Stimulated activated CD4-positive, alpha-beta T cell treated with anti-CD3 and anti-CD28 coated beads, Interleukin-12 subunit alpha, Interleukin-12 subunit beta, amount 100 ng/mL, for 48 hours (primary cell): ENCODE measurements at regions not wholly inside any gene's neighbourhood (a gene's known extent, or its start where the extent isn't known, plus 50 kb on each side); places are given as distances from the start of the nearest gene placed in this dataset.

Source experiments
- DNase-seq, 3 donors: peaks; one replicate each; pipeline ENCODE4 v3.0.0-alpha.2; 2020; ENCODE audit warnings: low read depth in 2 of 3, low spot score in 1 of 3

DNA sequence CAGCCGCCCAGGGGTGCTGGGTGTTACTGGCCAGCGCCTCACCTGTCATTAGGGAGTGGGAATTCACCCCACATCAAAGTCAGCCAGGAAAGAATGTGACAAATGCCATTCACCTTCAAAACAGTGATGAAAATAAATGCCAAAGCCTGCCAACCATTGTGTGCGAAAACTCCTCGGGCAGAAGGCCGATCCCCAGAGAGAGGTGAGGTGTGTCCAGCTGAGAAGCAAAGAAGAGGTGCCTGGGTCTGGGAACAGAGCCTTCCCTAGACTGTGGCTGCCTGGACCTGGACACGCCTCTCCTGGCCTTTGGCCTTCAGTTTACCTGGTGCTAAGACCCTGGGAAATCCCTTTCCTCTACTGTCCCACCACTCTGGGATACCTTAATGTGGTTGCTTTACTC is 142.7 kb downstream of the CYP26B1 start:
- DNase-seq: no peak

DNA sequence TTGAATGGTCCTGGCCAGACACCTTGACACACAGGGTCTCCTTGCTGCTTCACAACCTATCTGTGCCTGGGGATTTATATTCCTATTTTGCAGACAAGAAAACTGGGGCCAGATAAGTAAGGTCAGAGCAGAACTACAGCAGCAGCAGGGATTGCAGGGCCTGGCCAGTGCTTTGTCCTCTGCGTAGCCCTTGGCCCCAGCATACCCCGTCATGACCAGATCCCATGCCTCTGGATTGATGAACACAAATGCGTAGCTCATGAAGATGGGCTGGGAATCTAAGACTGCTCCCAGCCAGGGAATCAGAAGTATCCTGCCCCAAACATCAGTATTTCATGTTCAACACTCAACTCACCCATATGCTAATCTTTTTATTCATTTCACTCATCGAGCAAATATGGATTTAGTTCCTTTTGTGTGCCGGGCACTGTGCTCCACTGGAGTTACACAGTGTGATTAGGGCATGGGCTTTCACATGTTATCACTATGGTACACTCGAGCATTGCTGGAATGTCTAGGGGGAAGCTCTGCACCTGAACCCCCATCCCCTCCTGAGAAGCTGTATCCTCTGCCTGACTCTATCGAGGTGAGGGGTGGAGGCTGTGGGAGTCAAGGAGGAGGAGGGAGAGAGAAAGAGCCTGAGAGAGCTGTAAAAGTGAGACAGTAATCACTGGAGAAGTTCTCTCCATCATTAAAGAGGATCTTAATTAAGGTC is 143.3 kb downstream of the CYP26B1 start:
- no peak for DNase-seq

DNA sequence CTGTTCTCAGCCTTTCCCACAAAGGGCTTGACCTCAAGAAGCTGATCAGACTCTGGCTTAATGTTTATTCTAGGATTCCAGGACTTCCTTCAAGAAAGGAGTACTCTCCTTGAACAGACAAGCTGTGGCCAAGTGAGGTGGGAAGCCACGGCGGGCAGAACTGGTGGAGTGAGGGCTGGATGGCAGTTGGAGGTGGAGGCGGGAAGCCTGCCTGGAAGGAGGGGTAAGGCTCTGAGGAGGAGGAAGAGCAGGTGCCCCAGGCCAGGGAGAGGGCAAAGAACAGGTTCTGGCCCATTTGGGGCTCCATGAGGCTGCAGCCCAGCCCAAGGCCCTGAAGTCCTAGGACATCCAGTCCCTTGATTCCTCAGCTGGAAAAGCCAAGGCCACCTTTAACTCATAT is 143.9 kb downstream of the CYP26B1 start:
- no peak for DNase-seq

DNA sequence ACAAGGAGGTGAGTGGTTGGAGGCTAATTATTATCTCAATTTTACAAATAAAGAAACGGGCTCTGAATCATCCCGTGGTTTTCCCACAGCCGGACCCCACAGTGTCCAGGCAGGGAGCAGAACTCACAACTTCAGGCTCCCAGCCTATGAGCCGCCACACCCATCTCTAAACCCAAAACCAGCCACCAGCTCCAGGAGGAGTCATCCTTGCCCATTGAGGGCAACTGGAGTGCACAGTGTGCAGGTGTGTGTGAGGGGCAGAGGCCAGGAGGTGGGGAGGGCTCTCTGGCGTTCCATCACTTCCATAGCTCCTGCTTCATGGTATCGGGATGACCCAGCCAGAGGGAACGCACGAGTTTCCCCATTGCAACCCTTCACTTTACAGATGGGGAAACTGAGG is 144.5 kb downstream of the CYP26B1 start:
- no peak for DNase-seq

DNA sequence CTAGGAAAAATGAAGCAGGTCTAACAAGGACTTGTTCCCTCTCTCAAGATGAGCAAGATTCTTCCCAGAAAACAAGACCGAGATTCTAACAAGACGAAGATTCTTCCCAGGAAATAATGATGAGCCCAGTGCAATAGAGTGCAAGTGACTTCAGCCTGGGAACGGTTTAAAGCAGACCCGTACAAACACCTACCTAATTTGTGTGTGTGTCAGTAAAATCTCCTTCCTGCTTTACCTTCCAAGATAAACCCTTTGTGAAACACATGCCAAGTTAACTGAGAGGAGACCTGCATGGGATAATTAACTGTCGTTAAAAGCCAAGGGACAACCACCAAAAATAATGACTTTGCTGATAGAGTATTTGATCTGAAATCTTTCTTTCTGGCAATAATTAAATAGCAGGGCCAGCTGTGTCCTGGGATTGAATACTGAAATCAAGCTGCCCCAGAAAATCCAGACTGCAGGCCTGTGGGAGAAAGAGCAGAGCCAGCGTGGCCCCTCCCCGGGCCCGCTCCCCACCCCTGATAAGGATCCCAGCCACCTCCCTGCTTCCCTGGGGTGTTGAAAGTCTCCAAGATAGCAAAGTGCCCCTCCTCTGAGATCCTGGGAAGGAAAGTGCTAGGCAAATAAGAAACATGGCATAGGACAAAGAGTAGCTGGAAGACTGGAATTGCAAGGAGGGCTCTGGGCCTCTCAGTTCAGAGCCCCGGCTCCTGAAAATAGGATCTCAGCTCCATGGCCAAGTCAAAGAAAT is 145.5 kb downstream of the CYP26B1 start:
- DNase-seq: no peak

DNA sequence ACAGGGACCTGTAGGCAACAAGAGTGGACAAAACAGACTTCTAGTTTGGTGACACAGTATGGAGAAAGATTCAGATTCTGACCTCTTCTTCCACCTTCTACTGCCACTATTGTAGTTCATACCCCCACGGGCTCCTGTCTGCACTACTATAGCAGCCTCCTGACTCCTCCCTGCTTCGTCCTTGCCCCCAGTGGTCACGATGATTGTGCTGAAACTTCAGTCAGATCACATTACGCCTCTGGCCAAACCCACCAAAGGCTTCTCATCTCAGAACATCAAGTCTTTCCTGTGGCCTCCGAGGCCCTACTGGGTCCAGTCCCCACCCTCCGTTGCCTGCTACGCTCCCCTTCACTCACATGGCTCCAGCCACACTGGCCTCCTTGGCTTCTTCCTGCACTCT is 147.6 kb downstream of the CYP26B1 start:
- DNase-seq: no peak

DNA sequence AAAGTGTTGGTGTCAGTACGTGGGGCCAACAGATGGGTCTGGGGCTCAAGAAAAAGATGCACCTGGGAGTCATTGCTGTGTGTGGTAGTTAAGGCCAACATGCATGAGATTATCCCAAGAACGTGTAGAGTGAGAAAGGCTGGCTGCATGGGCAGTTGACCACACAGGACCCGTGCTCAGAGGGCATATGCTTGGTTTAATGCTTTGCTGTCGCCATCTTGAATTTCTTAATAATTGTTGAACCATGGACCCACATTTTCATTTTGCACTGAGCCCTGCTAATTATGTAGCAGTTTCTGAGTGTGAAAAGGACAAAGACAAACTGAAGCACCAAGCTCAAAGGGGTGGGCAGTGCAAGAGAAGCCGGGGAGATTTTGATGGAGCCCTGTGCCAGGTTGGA is 148.1 kb downstream of the CYP26B1 start:
- no peak for DNase-seq

DNA sequence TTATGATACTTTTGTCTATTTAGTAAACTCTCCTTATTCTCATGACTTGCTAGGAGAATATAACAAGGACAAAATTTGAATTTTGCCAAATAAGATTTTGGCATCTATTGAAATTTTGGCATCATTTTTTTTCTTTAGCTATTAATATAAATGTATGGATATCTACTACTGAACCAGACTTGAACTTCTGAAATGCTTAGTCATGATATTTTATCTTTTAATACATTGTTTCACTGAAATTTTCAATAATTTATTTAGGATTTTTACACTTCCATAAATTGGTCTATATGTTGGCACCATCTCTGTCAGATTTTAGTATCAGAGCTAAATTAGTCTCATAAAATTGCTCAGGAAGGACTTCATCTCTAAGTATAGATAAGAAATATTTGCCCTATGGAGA is 149.8 kb downstream of the CYP26B1 start:
- no peak for DNase-seq

DNA sequence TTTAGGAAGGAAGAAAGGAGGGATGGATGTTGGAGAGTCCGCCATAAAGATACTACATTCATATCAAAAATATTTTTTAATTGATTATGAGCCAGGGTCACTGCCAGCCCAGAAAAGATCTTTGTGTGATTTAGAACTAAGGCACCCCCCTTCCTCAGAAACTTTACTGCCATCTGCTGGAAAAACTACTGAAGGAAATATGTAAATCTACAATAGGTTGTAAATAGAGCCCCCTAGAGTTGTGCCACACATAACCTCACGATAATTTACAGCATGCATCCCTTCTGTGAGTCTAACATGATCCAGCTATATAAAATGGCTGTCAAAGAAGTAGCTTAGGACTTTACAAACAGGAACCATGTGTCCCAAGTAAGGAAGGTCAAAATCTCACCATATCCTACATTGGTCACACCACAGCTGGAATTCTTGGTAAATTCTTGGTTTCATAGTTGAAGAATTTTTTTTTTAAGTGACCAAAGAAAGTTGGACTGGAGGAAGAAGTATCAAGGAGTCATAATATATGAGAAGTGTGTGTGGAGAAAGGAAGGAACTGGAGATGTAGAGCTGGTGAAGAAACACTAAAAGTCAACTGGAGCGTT is 152.5 kb downstream of the CYP26B1 start:
- DNase-seq: no peak

DNA sequence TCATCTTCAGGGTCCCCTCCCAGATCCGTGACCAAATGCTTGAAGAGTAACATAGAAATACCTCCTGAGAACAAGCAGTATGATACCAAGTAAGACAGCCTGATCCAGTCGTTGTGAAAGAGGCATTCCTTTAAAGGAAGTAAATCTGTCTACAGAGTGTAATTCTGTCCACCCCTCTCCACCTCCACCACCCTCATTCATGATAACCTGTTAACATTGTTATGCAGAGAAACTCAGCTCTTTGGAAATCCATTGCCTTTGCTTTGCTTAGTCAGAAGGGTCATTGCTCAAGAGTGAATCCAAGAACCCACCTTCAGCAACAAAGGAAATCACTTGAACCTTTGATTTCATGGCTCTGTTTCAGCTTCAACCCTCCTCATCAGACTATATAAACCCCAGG is 155.6 kb downstream of the CYP26B1 start:
- no peak for DNase-seq

DNA sequence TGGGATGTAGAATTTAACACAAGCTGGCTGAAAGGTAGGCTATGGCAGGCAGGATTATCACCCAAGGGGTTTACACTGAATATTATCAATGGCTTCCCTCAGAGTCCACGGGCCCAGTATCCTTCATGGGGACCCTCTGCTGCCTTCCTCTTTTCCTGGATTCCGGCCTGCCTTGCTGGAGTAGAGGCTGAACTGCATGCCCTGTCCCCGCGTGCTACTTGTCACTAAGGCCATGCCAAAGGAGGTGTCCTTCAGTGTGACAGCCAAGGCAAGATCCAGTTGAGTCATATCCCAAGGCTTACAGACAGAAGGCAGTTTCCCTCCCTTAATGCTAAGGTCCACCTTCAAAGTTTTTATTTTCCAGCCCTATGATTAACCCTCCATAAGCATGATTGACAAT is 156.3 kb downstream of the CYP26B1 start:
- DNase-seq: no peak

DNA sequence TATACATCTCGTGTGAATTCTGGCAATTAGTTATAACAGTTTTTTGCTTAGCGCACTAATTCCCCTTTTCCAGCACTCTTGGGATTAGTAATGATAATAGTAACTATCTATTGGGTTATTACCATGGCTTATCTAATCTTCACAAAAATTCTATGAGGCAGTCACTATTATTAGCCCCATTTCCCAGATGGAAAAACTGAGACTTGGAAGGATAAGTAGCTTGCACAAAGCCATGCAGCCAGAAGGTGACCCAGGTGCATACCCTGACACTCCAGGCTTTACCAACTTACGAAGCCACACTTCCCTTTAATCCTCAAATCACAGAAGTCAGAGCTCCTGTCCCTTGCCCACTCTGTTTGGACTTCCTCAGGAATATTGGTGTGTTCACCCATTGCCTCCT is 156.8 kb downstream of the CYP26B1 start:
- no peak for DNase-seq

DNA sequence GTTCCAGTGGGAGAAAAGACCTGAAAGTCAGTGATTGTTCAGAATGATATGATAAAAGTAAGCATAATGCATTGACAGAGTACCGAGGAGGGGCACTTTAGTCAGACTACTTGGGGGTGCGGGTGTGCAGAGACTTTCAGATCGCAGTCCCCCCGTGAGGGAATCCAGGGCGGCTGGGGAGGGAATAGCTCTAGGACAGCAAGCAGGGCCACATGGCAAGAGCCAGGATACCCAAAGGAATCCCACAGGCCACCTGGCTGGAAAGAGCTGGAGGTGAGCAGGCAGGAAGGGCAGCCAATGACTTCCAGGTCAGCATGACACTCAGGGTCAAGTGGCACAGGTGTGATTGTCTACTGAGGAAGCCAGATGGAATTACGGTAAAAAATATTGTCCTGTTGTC is 157.5 kb downstream of the CYP26B1 start:
- DNase-seq: no peak

DNA sequence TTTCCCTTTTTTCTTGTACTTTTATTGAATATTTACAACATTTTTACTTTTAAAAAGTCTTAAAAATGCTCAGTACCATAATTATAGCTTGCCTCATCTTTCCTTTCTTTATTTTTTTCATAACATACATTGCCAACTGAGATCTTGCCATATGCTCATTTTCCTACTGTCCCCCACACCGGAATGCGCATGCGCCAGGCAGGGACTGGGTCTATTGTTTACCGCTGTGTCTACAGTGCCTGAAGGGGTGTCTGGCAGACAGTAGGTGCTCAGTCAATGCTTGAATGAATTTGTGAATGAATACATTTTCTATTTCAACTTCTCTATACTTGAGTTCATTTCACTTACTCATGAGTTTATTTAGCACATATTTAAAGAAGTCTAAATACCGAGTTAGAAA is 158.0 kb downstream of the CYP26B1 start:
- DNase-seq: no peak

DNA sequence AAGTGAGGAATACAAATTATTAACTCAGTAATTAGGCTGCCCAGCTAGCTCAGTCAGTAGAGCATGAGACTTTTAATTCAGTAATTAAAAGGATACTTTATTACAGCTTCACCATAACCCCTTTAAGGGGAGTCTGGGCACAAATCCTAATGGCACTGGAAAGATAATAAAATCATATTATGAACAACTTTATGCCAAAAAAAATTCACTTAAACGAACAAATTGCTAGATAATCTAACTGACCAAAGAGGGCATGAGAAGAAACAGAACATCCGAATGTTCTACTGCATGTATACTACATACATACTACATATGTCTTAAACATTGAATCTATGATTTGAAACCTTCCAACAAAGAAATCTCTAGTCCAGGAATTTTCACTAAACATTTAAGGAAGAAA is 159.5 kb downstream of the CYP26B1 start:
- DNase-seq: no peak

DNA sequence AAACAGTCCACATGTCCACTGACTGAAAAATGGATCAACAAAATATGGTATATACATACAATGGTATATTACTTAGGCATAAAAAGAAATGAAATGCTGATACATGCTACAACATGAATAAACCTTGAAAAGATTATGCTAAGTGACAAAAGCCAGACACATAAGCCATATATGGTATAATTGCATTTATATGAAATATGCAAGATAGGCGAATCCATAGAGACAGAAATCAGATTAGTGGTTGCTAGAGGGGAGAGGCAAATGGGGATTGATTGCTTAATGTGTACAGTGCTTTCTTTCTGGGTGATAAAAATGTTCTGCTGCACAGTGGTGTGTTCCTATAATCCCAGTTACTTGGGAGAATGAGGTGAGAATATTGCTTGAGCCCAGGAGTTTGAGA is 171.0 kb downstream of the CYP26B1 start:
- DNase-seq: no peak

DNA sequence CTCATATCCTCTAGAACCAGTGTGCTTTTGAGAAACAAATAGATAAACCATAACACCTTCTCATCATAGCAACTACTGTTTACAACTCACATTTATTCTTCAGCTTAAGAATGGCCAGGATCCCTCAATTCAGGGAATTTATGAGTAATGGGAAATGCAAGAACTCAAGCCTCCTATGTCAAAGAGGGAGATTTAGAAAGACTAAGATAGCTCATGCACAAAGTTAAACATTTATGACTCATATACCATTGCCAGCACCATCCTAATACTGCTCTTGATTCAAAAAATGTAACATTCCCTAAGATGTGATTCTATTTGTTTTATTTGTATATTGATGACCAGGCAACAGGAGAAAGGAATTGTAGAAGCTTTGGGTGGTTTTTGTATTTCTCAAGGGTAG is 172.8 kb downstream of the CYP26B1 start:
- DNase-seq: no peak

DNA sequence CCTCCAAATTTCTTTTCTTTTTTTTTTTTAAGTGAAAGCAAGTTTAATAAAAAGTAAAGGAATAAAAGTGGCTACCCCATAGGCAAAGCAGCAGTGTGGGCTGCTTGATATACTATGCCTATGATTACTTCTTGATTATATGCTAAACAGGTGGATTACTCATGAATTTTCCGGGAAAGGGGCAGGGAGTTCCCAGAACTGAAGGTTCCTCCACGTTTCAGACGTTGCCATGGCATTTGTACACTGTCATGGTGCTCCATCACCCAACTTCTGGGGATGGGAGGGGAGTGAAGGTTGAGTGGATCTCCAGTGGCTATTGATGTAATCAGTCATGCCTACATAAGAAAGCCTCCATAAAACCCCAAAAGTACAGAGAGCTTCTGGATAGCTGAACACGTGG is 176.2 kb downstream of the CYP26B1 start:
- no peak for DNase-seq

DNA sequence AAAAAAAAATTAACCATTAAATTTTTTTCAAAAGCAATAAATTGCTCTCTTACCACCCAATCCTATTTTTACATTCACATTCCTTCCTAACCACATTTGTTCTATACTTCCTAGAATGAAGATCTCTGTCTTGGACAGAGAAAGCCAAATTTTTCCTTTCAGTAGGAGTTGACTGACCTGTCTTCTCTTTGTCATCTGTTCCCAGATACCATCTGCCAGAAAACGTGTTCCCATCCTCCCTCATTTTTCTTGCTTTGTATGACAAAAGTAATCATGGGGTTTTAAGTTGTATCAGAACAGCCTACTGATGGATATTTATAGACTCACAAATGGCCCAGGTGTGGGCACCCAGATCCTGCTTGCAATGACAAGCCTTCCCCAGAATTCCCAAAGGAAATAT is 182.1 kb downstream of the CYP26B1 start:
- DNase-seq: no peak

DNA sequence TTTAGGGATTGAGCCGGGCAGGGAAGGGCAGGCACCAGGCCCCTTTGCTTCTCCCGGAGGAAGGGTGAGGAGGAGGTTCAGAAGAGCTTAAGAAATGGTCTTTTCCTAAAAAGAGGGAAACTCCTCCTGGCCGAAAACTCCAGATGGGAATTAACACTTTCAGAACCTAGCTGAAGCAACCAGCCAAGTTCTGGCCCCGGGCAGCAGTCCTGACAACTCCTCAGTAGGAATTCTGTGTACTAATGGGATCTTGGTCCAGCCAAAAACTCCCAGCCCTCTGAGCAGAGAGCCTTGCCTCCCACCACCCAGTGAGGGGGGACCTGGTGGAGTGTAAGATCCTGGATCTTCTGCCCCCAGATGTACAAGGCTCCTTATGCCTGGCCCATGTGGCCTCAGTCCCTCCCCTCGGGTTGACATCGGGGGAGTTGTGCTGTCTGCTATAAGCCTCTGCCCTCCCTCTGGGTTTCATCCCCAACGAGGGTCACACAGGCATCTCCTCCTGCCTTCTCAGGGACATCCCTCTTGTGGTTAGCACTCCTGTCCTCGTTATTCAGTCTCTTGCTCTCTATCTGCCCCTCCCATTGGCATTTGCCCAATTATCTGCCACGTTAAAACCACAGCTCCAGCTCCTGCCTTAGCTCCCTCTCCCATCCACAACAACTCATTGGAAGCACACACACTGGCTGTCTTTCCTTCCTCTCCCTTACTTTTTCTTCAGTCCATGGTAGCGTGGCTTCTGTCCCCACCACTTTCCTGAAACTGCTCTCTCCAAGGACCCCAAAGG is 184.6 kb downstream of the CYP26B1 start:
- no peak for DNase-seq

DNA sequence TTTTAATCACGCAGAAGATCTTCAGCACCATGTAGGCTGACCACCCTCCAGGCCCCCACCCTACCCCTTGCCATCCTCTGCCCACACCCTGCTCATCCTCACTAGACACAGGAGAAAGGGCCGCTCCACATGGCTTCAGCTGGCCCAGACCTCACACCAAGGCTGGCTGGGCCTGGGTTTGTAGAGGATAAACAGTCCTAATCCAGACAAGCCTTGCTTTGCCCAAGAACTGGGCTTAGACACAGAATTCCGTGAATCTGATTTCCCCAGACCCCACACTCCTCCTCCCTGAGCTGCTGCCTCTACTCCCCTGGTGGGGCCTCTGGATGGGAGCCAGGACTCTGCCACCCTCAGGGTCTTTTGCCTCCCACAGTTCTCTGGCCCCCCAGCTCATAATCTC is 185.3 kb downstream of the CYP26B1 start:
- no peak for DNase-seq
